ENCODE measurements at regions not wholly inside any gene's neighbourhood (a gene's known extent, or its start where the extent isn't known, plus 50 kb on each side); places are given as distances from the start of the nearest gene placed in this dataset.

- no peaks in the 10 kb centered on the region for H4K20me1 ChIP-seq (ENCODE audit: insufficient read depth)
- POLR2A ChIA-PET: no interaction called here
- no peaks in the 10 kb centered on the region for H3F3A ChIP-seq (replicated peaks; ENCODE audit: insufficient read depth)
- no peak overlapping the region for H3K27ac ChIP-seq (ENCODE audit: low read depth in 2 of 2, low read length in 1 of 2)
- no peaks in the 10 kb centered on the region for H3K27me3 ChIP-seq (ENCODE audit: insufficient read depth)
- no peaks in the 10 kb centered on the region for H3K9me2 ChIP-seq
- peaks cover 0 to 3% of the 10 kb centered on the region in 2 experiments; a peak in 1 of 4 replicates for H3K4me1 ChIP-seq (ENCODE audit: control insufficient read depth in 1 of 2, insufficient read depth in 2 of 2, low read depth in 1 of 2, low read length in 1 of 2)
- no peak for DNase-seq
- H3K79me2 ChIP-seq (ENCODE audit: insufficient read depth): no peaks in the 10 kb centered on the region
- H3K4me3 ChIP-seq (ENCODE audit: low read depth in 2 of 2, low read length in 1 of 2): no peak overlapping the region
- H3K9me3 ChIP-seq: no peaks in the 10 kb centered on the region
- no peak overlapping the region for H3K9ac ChIP-seq
- no peak overlapping the region for H2AFZ ChIP-seq (ENCODE audit: low read depth)
- H3K4me2 ChIP-seq: no peak overlapping the region
- TF ChIP-seq FOXM1 (IDR thresholded peaks at IDR 0.05; ENCODE audit: low read depth): no peak
- TF ChIP-seq RXRA (IDR thresholded peaks at IDR 0.05; ENCODE audit: borderline replicate concordance, low read depth): no peak
- TF ChIP-seq EP300 (IDR thresholded peaks at IDR 0.05; ENCODE audit: borderline replicate concordance in 1 of 2, low read depth in 1 of 2, low read length in 1 of 2): no peak
- TF ChIP-seq YY1 (IDR thresholded peaks at IDR 0.05; ENCODE audit: low read depth): no peak
- TF ChIP-seq PBX3 (IDR thresholded peaks at IDR 0.05): no peak
- no peak for TF ChIP-seq CTCF (IDR thresholded peaks at IDR 0.05)
- no peak for TF ChIP-seq TCF12 (IDR thresholded peaks at IDR 0.05)
- no peak for TF ChIP-seq RFX5 (IDR thresholded peaks at IDR 0.05; ENCODE audit: low read length)
- TF ChIP-seq MXI1 (IDR thresholded peaks at IDR 0.05; ENCODE audit: low read depth, low read length): no peak
- TF ChIP-seq GATA2 (CRISPR knock-in tag; IDR thresholded peaks at IDR 0.05): no peak
- TF ChIP-seq USF1 (IDR thresholded peaks at IDR 0.05; ENCODE audit: borderline replicate concordance, low read depth): no peak
- no peak for TF ChIP-seq TAF1 (IDR thresholded peaks at IDR 0.05; ENCODE audit: borderline replicate concordance, low read depth, low read length)
- TF ChIP-seq RAD21 (IDR thresholded peaks at IDR 0.05; ENCODE audit: low read length): no peak
- TF ChIP-seq FOXJ3 (CRISPR knock-in tag; IDR thresholded peaks at IDR 0.05): no peak
- TF ChIP-seq IRF3 (IDR thresholded peaks at IDR 0.05; ENCODE audit: low read depth, low read length): no peak
- no peak for TF ChIP-seq EZH2phosphoT487 (IDR thresholded peaks at IDR 0.05; ENCODE audit: borderline replicate concordance, low read depth)
- no peak for TF ChIP-seq GABPA (IDR thresholded peaks at IDR 0.05; ENCODE audit: low read depth)
- TF ChIP-seq MAX (IDR thresholded peaks at IDR 0.05; ENCODE audit: low read depth): no peak
- no peaks in the 10 kb centered on the region for H3K36me3 ChIP-seq (replicated peaks in 1 of 2; ENCODE audit: control insufficient read depth in 1 of 2, insufficient read depth in 2 of 2, low read length in 1 of 2)
- CTCF ChIA-PET: interaction anchor here (1.3 kb wide), 1 partner anchor 588 kb away, joined by 4 read pairs; no protein-coding TSS in a partner anchor
Measured at GRCh38 chr4:157810137-157810774, 362.6 kb downstream of the GASK1B start.
